NB4 (cell line): ENCODE measurements at regions not wholly inside any gene's neighbourhood (a gene's known extent, or its start where the extent isn't known, plus 50 kb on each side); places are given as distances from the start of the nearest gene placed in this dataset.

ENCODE experiments used
- CTCF ChIP-seq: IDR thresholded peaks from one replicate; pipeline ENCODE4 v1.5.1; 2012; ENCODE audit warnings: low read depth, low read length
- MYC ChIP-seq: IDR thresholded peaks from 2 replicates; pipeline ENCODE4 v1.6.1; 2011; ENCODE audit warnings: low read depth, low read length
- POLR2A ChIP-seq: IDR thresholded peaks from 2 replicates; pipeline ENCODE4 v1.6.1; 2011; ENCODE audit warnings: mild to moderate bottlenecking; ENCODE audit not compliant: insufficient read length; ENCODE audit errors: extremely low read depth
- TF ChIP-seq, protein P1 (sequence below): IDR thresholded peaks from 2 replicates; pipeline ENCODE4 v1.6.1; 2011; ENCODE audit warnings: low read depth, low read length

DNA sequence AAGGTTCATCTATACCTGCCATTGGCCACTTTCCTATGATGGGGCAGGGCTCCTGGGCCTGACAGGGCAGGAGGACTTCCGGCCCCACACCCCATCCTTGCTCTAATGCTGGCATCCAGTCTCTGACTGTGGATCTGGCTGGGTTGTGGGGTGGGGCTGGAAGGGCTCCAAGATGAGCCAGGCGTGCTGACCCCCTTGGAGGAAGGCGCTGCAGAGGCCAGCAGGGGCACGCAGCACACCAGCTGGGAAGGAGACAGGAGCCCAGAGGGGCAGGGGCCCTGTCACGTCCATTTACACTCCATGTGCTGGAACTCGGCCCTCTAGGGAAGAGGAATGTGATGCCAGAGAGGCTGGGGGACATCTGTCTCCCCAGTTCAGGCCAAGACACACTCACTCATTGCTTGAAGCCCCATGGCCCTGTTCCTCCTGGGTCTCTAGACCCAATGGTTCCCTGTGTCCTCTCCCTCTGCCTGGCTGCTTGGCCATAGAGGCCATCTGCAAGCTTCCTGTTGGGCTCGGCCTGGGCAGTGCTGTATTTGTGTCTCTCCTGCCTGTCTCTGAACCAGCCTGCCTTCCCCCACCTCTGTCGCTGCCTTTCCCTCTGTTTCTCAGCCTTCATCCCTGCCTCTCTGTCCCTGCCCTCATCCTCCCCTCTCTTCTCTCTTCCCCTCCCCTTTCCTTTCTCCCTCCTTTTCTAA lies 67.5 kb upstream of the NECTIN1 start:
- TF ChIP-seq MYC (no peak), CTCF (no peak), POLR2A (no peak)
- TF ChIP-seq, protein P1, sequence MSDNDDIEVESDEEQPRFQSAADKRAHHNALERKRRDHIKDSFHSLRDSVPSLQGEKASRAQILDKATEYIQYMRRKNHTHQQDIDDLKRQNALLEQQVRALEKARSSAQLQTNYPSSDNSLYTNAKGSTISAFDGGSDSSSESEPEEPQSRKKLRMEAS = no peak
